SKM-1 treated with dmso at 0.1 percent for 144 hours (cell line): ENCODE measurements at regions not wholly inside any gene's neighbourhood (a gene's known extent, or its start where the extent isn't known, plus 50 kb on each side); places are given as distances from the start of the nearest gene placed in this dataset.

Experiments
- DNase-seq: peaks from one replicate; lab custom pipeline; 2025; ENCODE audit not compliant: unreplicated experiment; lab: John Stamatoyannopoulos, UW

GRCh38 chr3:188026191-188026968, 127.6 kb upstream of the LPP start:
- DNase-seq: no peak

GRCh38 chr3:188031121-188031520, 122.8 kb upstream of the LPP start:
- no peak for DNase-seq

- no peak for DNase-seq
Measured at GRCh38 chr3:188034989-188035388, 119.0 kb upstream of the LPP start.

GRCh38 chr3:188036375-188037194, 117.4 kb upstream of the LPP start:
- no peak for DNase-seq

GRCh38 chr3:188037195-188037718, 116.7 kb upstream of the LPP start:
- no peak for DNase-seq

GRCh38 chr3:188037965-188038581, 115.9 kb upstream of the LPP start:
- DNase-seq: no peak

GRCh38 chr3:188041193-188041592, 112.8 kb upstream of the LPP start:
- no peak for DNase-seq

GRCh38 chr3:188041895-188042294, 112.1 kb upstream of the LPP start:
- DNase-seq: no peak

GRCh38 chr3:188042466-188042865, 111.5 kb upstream of the LPP start:
- no peak for DNase-seq

- DNase-seq: no peak
Measured at GRCh38 chr3:188043891-188044290, 110.1 kb upstream of the LPP start.

GRCh38 chr3:188046561-188047211, 107.3 kb upstream of the LPP start:
- DNase-seq: no peak

GRCh38 chr3:188047536-188047935, 106.4 kb upstream of the LPP start:
- no peak for DNase-seq

GRCh38 chr3:188049606-188050530, 104.1 kb upstream of the LPP start:
- no peak for DNase-seq

- no peak for DNase-seq
Measured at GRCh38 chr3:188051801-188052168, 102.2 kb upstream of the LPP start.

- no peak for DNase-seq
Measured at GRCh38 chr3:188052169-188053035, 101.6 kb upstream of the LPP start.

- no peak for DNase-seq
Measured at GRCh38 chr3:188053036-188053340, 101.0 kb upstream of the LPP start.

- DNase-seq: no peak
Measured at GRCh38 chr3:188053710-188054380, 100.1 kb upstream of the LPP start.

- no peak for DNase-seq
Measured at GRCh38 chr3:188054541-188054940, 99.4 kb upstream of the LPP start.

- no peak for DNase-seq
Measured at GRCh38 chr3:188055388-188055787, 98.6 kb upstream of the LPP start.
